ENCODE measurements at regions not wholly inside any gene's neighbourhood (a gene's known extent, or its start where the extent isn't known, plus 50 kb on each side); places are given as distances from the start of the nearest gene placed in this dataset.

DNA sequence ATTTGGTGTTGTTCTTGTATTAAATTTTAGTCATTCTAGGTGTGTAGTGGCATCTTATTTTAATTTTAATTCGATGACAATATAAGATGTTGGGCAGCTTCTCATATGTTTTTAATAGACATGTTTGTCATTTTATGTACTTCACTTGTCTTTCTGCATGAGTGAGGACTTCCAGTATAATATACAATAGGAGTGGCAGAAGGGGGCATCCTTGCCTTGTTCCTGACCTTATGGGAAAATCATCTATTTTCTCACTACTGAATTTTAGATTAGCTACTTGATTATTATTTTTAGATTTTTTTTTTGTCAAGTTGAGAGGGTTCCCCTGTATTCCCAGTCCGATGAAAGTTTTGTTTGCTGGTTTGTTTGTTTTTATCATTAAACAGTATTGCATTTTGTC, 495.2 kb upstream of the GRM3 start:
- TF ChIP-seq DNMT1 (IDR thresholded peaks at IDR 0.05), result no peak
- no peak for TF ChIP-seq MAFK (IDR thresholded peaks at IDR 0.05; ENCODE audit: low read length)
- TF ChIP-seq RAD21 (CRISPR knock-in tag; conservative IDR thresholded peaks at IDR 0.05 in 1 of 2, IDR thresholded peaks at IDR 0.05 in 1 of 2), result no peak
- TF ChIP-seq RBM14 (IDR thresholded peaks at IDR 0.05; ENCODE audit: borderline replicate concordance, insufficient read depth, low read depth, low read length), result no peak
- TF ChIP-seq BDP1 (IDR thresholded peaks at IDR 0.05; ENCODE audit: insufficient read depth, insufficient read length), result no peak
- no peak for TF ChIP-seq RBM34 (IDR thresholded peaks at IDR 0.05; ENCODE audit: borderline replicate concordance, insufficient read depth, low read length)
- no peak for TF ChIP-seq ZZZ3 (IDR thresholded peaks at IDR 0.05)
- TF ChIP-seq JUN (IDR thresholded peaks at IDR 0.05; ENCODE audit: borderline replicate concordance, low read depth, low read length), result no peak
- TF ChIP-seq JUN (CRISPR knock-in tag; IDR thresholded peaks at IDR 0.05; ENCODE audit: borderline replicate concordance), result no peak
- no peak for TF ChIP-seq KLF6 (CRISPR knock-in tag; IDR thresholded peaks at IDR 0.05; ENCODE audit: borderline replicate concordance)
- no peak for TF ChIP-seq FIP1L1 (IDR thresholded peaks at IDR 0.05; ENCODE audit: low read depth, low read length, poor library complexity, severe bottlenecking)
- no peak for TF ChIP-seq GABPB2 (CRISPR knock-in tag; conservative IDR thresholded peaks at IDR 0.05)
- TF ChIP-seq, protein P1, sequence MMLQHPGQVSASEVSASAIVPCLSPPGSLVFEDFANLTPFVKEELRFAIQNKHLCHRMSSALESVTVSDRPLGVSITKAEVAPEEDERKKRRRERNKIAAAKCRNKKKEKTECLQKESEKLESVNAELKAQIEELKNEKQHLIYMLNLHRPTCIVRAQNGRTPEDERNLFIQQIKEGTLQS (IDR thresholded peaks at IDR 0.05), result no peak
- TF ChIP-seq, protein P1 (CRISPR knock-in tag; conservative IDR thresholded peaks at IDR 0.05), result no peak
- TF ChIP-seq, protein P2, sequence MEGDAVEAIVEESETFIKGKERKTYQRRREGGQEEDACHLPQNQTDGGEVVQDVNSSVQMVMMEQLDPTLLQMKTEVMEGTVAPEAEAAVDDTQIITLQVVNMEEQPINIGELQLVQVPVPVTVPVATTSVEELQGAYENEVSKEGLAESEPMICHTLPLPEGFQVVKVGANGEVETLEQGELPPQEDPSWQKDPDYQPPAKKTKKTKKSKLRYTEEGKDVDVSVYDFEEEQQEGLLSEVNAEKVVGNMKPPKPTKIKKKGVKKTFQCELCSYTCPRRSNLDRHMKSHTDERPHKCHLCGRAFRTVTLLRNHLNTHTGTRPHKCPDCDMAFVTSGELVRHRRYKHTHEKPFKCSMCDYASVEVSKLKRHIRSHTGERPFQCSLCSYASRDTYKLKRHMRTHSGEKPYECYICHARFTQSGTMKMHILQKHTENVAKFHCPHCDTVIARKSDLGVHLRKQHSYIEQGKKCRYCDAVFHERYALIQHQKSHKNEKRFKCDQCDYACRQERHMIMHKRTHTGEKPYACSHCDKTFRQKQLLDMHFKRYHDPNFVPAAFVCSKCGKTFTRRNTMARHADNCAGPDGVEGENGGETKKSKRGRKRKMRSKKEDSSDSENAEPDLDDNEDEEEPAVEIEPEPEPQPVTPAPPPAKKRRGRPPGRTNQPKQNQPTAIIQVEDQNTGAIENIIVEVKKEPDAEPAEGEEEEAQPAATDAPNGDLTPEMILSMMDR (IDR thresholded peaks at IDR 0.05 in 2 of 3, conservative IDR thresholded peaks at IDR 0.05 in 1 of 3; ENCODE audit: insufficient read depth in 2 of 3, low read depth in 1 of 3, low read length in 3 of 3), result no peak

Measured in K562 (cell line).